HEK293T (cell line): ENCODE measurements at regions not wholly inside any gene's neighbourhood (a gene's known extent, or its start where the extent isn't known, plus 50 kb on each side); places are given as distances from the start of the nearest gene placed in this dataset.
"Not testable (repeated sequence)": the region's sequence is repeated elsewhere in the genome, so short reads cannot be mapped to it uniquely, and the experiment has no call there.

Experiments used
- CTCF ChIA-PET: fragments of 350-600 bp; formaldehyde crosslinking; extraction: SDS; loops from one replicate; lab custom pipeline; 2021; ENCODE audit warnings: antibody characterized with exemption, inconsistent platforms; lab: Yijun Ruan, JAX
- POLR2A ChIA-PET: fragments of 350-600 bp; formaldehyde crosslinking; extraction: SDS; loops from one replicate; lab custom pipeline; 2020; ENCODE audit warnings: antibody characterized with exemption, inconsistent platforms; lab: Yijun Ruan, JAX
- DNase-seq: peaks from one replicate; pipeline ENCODE4 v3.0.0; 2012; ENCODE audit warnings: mixed read lengths; ENCODE audit errors: extremely low spot score
- ARNT ChIP-seq: fragments of 450-650 bp; IDR thresholded peaks from 2 replicates; pipeline ENCODE4 v1.6.1; 2017; ENCODE audit warnings: mild to moderate bottlenecking
- BHLHE40 ChIP-seq: fragments of 450-650 bp; IDR thresholded peaks from 2 replicates; pipeline ENCODE4 v1.6.1; 2016; ENCODE audit warnings: mild to moderate bottlenecking, moderate library complexity, borderline replicate concordance
- CTBP1 ChIP-seq: fragments of 450-650 bp; IDR thresholded peaks from 2 replicates; pipeline ENCODE4 v1.6.1; 2016; ENCODE audit warnings: borderline replicate concordance
- ELF4 ChIP-seq: fragments of 450-650 bp; IDR thresholded peaks from 2 replicates; pipeline ENCODE4 v1.6.1; 2017; ENCODE audit warnings: antibody characterized with exemption
- FOXA1 ChIP-seq: fragments of 450-650 bp; IDR thresholded peaks from 2 replicates; pipeline ENCODE4 v1.6.1; 2016; ENCODE audit warnings: mild to moderate bottlenecking
- FOXK2 ChIP-seq: fragments of 450-650 bp; IDR thresholded peaks from 2 replicates; pipeline ENCODE4 v1.6.1; 2016; ENCODE audit warnings: mild to moderate bottlenecking
- FOXM1 ChIP-seq: fragments of 450-650 bp; IDR thresholded peaks from 2 replicates; pipeline ENCODE4 v1.6.1; 2017; ENCODE audit warnings: mild to moderate bottlenecking, borderline replicate concordance
- HDGF ChIP-seq: fragments of 450-650 bp; IDR thresholded peaks from 2 replicates; pipeline ENCODE4 v1.6.1; 2017; ENCODE audit warnings: antibody characterized with exemption, borderline replicate concordance
- L3MBTL2 ChIP-seq: fragments of 450-650 bp; conservative IDR thresholded peaks from 2 replicates; pipeline ENCODE4 v1.6.1; 2016; ENCODE audit warnings: mild to moderate bottlenecking
- LEF1 ChIP-seq: fragments of 450-650 bp; IDR thresholded peaks from 2 replicates; pipeline ENCODE4 v1.6.1; 2017; ENCODE audit warnings: mild to moderate bottlenecking, borderline replicate concordance
- NFRKB ChIP-seq: fragments of 450-650 bp; IDR thresholded peaks from 2 replicates; pipeline ENCODE4 v1.6.1; 2016; ENCODE audit warnings: mild to moderate bottlenecking, moderate library complexity
- PKNOX1 ChIP-seq: fragments of 450-650 bp; IDR thresholded peaks from 2 replicates; pipeline ENCODE4 v1.6.1; 2016
- SP1 ChIP-seq: fragments of 450-650 bp; IDR thresholded peaks from 2 replicates; pipeline ENCODE4 v1.6.1; 2017
- SUZ12 ChIP-seq: fragments of 450-650 bp; IDR thresholded peaks from 2 replicates; pipeline ENCODE4 v1.6.1; 2016; ENCODE audit warnings: mild to moderate bottlenecking
- TARDBP ChIP-seq: fragments of 450-650 bp; IDR thresholded peaks from 2 replicates; pipeline ENCODE4 v1.6.1; 2016
- ZNF384 ChIP-seq: fragments of 450-650 bp; IDR thresholded peaks from 2 replicates; pipeline ENCODE4 v1.6.1; 2016

GRCh38 chr2:64743739-64744330 lies 90.1 kb upstream of the SERTAD2 start:
- CTCF ChIA-PET = interaction anchor here (1.0 kb wide), 1 partner anchor 88 kb away, joined by 3 read pairs; no protein-coding TSS in a partner anchor
- POLR2A ChIA-PET = interaction anchor here (0.8 to 1.2 kb wide), 2 partner anchors 12 to 90 kb away, joined by 3 read pairs; partner anchors contain the start of gene SERTAD2
- no peak for DNase-seq
- peak; percentile 65 for TF ChIP-seq PKNOX1
- TF ChIP-seq ELF4 = no peak
- no peak for TF ChIP-seq LEF1

DNA sequence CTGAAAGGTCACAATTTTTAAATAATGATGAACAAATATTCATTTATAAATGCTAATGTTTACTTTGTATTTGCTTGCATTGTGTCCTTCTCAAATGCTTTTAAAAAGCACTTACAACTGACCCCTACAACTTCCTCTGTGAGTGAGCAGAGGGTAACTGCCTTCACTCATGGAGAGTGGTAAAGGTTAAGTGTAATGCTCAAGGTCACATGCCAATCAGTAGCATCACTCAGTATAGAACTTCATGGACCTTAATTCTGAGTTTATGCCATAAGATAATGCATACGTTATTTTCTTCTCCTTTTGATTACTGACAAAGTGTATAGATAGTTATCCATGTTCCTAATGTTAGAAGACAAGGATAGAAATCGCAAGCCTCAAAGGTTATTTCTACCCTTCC lies 91.8 kb upstream of the SERTAD2 start:
- DNase-seq = no peak
- ChIA-PET CTCF (no interaction called here), POLR2A (no interaction called here)
- TF ChIP-seq ELF4 = no peak
- peak; percentile 53 for TF ChIP-seq PKNOX1

- POLR2A ChIA-PET = interaction anchor here (1.0 kb wide), 1 partner anchor 94 kb away, joined by 3 read pairs; the partner anchor contains the start of gene SERTAD2
- CTCF ChIA-PET, DNase-seq: not testable (repeated sequence)
These were observed 94.0 kb upstream of the SERTAD2 start for GRCh38 chr2:64747690-64748091.

DNA sequence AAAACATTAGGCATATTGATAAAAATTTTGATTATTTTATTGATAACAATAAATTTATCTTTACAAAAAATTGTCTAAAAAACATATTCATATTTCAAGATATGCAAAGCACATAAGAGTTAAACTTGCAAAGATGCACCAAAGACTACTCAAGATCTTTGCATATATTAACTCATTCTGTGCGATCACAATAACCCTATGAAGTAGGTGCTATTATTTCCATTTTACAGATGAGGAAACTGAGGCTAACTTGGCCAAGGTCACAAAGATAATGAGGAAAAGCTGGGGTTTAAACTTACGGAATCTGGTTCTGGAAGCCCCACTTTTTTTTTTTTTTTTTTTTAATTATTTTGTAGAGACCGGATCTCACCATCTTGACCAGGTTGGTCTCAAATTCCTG lies 94.4 kb upstream of the SERTAD2 start:
- ChIA-PET CTCF (no interaction called here), POLR2A (interaction anchor here (1.0 to 5.2 kb wide), 2 partner anchors 95 kb away, joined by 3 to 59 read pairs; partner anchors contain the start of gene SERTAD2)
- no peak for DNase-seq
- no peak for TF ChIP-seq FOXM1
- no peak for TF ChIP-seq PKNOX1
- no peak for TF ChIP-seq SP1
- no peak for TF ChIP-seq SUZ12
- TF ChIP-seq LEF1 = no peak
- TF ChIP-seq NFRKB = no peak
- no peak for TF ChIP-seq L3MBTL2
- TF ChIP-seq TARDBP = no peak
- no peak for TF ChIP-seq CTBP1
- no peak for TF ChIP-seq ARNT
- TF ChIP-seq BHLHE40 = no peak
- no peak for TF ChIP-seq ZNF384
- no peak for TF ChIP-seq HDGF
- TF ChIP-seq FOXK2 = no peak
- TF ChIP-seq ELF4 = no peak
- no peak for TF ChIP-seq FOXA1

GRCh38 chr2:64748561-64748960 lies 94.8 kb upstream of the SERTAD2 start:
- no peak for DNase-seq
- ChIA-PET POLR2A (interaction anchor here (4.3 to 5.2 kb wide), 2 partner anchors 19 to 95 kb away, joined by 32 to 59 read pairs; partner anchors contain the start of gene SERTAD2), CTCF (no interaction called here)
- no peak for TF ChIP-seq FOXM1
- no peak for TF ChIP-seq SP1
- TF ChIP-seq FOXA1 = no peak
- TF ChIP-seq ARNT = no peak
- no peak for TF ChIP-seq LEF1
- TF ChIP-seq TARDBP = no peak
- TF ChIP-seq BHLHE40 = no peak
- no peak for TF ChIP-seq L3MBTL2

DNA sequence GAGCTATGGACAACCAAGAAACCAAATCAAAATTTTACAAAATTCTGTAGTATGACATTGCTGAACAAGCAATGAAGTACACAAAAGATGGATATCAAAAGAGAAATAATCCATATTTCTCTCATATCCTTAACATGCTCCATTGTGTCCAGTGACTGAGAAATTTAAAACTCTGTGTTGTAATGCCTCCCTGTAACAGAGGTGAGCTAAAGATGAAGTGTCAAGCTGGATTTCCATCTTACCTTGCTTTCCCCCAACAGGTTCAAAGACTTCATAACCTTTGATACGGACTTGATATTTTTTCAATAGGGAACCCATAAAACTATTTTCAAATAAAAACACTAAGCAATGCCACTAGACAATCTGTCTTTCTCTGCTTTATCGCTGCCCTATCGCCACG lies 95.7 kb upstream of the SERTAD2 start:
- ChIA-PET POLR2A (interaction anchor here (0.7 to 5.2 kb wide), 7 partner anchors 14 to 655 kb away, joined by 3 to 59 read pairs (median 14); partner anchors contain the start of gene SERTAD2), CTCF (no interaction called here)
- no peak for TF ChIP-seq SUZ12
- no peak for TF ChIP-seq HDGF
- TF ChIP-seq FOXK2 = no peak
- TF ChIP-seq FOXA1 = no peak
- no peak for TF ChIP-seq PKNOX1
- no peak for TF ChIP-seq BHLHE40
- DNase-seq = no peak
